ENCODE measurements at regions not wholly inside any gene's neighbourhood (a gene's known extent, or its start where the extent isn't known, plus 50 kb on each side); places are given as distances from the start of the nearest gene placed in this dataset.

DNA sequence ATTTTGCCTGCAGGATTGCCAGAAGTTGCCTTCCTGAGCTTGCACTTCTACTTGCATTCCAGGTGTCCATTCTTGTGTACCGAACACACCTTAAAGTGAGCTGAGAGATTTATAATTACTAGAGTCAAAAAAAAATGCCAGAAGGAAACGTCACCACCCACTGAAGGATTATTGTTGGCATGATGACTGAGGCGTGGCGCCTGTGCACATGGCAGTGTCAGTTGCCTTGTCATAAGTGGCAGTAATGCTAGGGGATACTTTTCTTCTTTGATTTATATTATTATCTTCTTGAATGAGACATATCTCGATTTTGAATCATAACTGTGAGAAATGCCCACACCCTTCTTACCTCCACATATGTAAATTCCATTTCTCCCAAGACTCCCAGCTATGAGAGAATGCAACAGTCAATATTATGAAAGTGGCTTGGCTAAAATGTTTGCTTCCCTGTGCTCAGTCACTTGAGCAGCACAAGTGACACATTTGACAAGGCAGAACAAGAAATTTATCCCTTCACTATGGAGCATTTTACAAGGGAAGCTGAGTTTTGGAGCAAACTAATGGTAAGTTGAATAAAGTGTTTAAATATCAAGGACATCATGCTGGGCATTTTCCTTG lies 149.5 kb upstream of the SASH1 start:
- Histone ChIP-seq H3K27me3 (ENCODE audit: insufficient read depth, poor library complexity, severe bottlenecking) (no peaks in the 10 kb centered on the region), H3K4me3 (replicated peaks; ENCODE audit: insufficient read depth, low read length) (no peak overlapping the region), H3K27ac (replicated peaks) (no peak overlapping the region)
- DNase-seq (ENCODE audit: low read depth in 1 of 2, low spot score in 1 of 2), result no peak
- TF ChIP-seq POLR2AphosphoS5 (IDR thresholded peaks at IDR 0.05; ENCODE audit: low read depth), result no peak
- TF ChIP-seq, protein P1, sequence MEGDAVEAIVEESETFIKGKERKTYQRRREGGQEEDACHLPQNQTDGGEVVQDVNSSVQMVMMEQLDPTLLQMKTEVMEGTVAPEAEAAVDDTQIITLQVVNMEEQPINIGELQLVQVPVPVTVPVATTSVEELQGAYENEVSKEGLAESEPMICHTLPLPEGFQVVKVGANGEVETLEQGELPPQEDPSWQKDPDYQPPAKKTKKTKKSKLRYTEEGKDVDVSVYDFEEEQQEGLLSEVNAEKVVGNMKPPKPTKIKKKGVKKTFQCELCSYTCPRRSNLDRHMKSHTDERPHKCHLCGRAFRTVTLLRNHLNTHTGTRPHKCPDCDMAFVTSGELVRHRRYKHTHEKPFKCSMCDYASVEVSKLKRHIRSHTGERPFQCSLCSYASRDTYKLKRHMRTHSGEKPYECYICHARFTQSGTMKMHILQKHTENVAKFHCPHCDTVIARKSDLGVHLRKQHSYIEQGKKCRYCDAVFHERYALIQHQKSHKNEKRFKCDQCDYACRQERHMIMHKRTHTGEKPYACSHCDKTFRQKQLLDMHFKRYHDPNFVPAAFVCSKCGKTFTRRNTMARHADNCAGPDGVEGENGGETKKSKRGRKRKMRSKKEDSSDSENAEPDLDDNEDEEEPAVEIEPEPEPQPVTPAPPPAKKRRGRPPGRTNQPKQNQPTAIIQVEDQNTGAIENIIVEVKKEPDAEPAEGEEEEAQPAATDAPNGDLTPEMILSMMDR (IDR thresholded peaks at IDR 0.05; ENCODE audit: insufficient read depth, low read length), result no peak
- no peak for TF ChIP-seq SPI1 (IDR thresholded peaks at IDR 0.05; ENCODE audit: borderline replicate concordance, low read depth)
- TF ChIP-seq GABPA (IDR thresholded peaks at IDR 0.05; ENCODE audit: low read depth), result no peak
- TF ChIP-seq, protein P2, sequence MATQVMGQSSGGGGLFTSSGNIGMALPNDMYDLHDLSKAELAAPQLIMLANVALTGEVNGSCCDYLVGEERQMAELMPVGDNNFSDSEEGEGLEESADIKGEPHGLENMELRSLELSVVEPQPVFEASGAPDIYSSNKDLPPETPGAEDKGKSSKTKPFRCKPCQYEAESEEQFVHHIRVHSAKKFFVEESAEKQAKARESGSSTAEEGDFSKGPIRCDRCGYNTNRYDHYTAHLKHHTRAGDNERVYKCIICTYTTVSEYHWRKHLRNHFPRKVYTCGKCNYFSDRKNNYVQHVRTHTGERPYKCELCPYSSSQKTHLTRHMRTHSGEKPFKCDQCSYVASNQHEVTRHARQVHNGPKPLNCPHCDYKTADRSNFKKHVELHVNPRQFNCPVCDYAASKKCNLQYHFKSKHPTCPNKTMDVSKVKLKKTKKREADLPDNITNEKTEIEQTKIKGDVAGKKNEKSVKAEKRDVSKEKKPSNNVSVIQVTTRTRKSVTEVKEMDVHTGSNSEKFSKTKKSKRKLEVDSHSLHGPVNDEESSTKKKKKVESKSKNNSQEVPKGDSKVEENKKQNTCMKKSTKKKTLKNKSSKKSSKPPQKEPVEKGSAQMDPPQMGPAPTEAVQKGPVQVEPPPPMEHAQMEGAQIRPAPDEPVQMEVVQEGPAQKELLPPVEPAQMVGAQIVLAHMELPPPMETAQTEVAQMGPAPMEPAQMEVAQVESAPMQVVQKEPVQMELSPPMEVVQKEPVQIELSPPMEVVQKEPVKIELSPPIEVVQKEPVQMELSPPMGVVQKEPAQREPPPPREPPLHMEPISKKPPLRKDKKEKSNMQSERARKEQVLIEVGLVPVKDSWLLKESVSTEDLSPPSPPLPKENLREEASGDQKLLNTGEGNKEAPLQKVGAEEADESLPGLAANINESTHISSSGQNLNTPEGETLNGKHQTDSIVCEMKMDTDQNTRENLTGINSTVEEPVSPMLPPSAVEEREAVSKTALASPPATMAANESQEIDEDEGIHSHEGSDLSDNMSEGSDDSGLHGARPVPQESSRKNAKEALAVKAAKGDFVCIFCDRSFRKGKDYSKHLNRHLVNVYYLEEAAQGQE (IDR thresholded peaks at IDR 0.05; ENCODE audit: insufficient replicate concordance, low read depth), result no peak

GRCh38 chr6:148195511-148195910 lies 147.1 kb upstream of the SASH1 start:
- DNase-seq (ENCODE audit: low read depth in 1 of 2, low spot score in 1 of 2), result no peak
- Histone ChIP-seq H3K27me3 (ENCODE audit: insufficient read depth, poor library complexity, severe bottlenecking) (no peaks in the 10 kb centered on the region), H3K27ac (replicated peaks) (no peak overlapping the region), H3K4me3 (replicated peaks; ENCODE audit: insufficient read depth, low read length) (no peak overlapping the region)
- TF ChIP-seq, protein P1 (IDR thresholded peaks at IDR 0.05; ENCODE audit: insufficient read depth, low read length), result no peak

DNA sequence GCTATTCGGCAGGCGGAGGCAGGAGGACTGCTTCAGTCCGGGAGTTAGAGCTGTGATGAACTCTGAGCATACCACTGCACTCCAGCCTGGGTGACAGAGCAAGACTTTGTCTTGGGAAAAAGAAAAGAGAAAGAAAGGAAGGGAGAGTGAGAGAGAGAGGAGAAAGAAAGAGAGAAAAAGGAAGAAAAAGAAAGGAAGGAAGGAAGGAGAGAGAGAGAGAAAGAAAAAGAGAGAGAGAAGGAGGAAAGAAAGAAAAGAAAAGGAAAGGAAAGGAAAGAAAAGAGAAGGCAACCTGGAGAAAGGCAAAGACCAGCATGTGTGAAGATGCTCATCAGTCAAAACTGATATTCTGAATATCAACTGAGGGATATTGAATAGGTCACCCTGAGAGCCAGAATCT lies 143.1 kb upstream of the SASH1 start:
- no peak for DNase-seq (ENCODE audit: low read depth in 1 of 2, low spot score in 1 of 2)
- Histone ChIP-seq H3K27me3 (ENCODE audit: insufficient read depth, poor library complexity, severe bottlenecking) (no peaks in the 10 kb centered on the region), H3K4me3 (replicated peaks; ENCODE audit: insufficient read depth, low read length) (no peak overlapping the region), H3K27ac (replicated peaks) (no peak overlapping the region)
- TF ChIP-seq SPI1 (IDR thresholded peaks at IDR 0.05; ENCODE audit: borderline replicate concordance, low read depth), result no peak
- TF ChIP-seq, protein P1 (IDR thresholded peaks at IDR 0.05; ENCODE audit: insufficient read depth, low read length), result no peak
- TF ChIP-seq, protein P2 (IDR thresholded peaks at IDR 0.05; ENCODE audit: insufficient replicate concordance, low read depth), result no peak
- TF ChIP-seq POLR2AphosphoS5 (IDR thresholded peaks at IDR 0.05; ENCODE audit: low read depth), result no peak
- no peak for TF ChIP-seq GABPA (IDR thresholded peaks at IDR 0.05; ENCODE audit: low read depth)

DNA sequence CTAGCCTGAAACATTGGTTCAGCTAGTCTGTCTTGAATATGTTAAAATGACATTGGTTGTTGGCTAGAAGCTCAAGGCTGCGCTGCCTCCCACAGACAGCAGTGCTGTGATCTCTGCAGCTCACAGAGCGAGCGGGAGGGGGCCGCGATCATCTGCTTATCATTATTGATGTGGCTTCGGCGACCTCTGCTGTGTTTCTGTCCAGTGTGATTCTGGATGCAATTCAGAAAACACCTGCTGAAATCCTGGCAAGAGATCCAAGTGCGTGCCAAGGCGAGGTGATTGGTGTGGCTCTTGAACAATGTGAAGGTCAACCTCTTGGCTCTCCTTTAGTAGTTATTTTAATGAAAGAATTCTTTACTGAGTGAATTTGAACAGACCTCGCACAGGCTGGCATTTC lies 142.3 kb upstream of the SASH1 start:
- Histone ChIP-seq H3K27ac (replicated peaks) (no peak overlapping the region), H3K4me3 (replicated peaks; ENCODE audit: insufficient read depth, low read length) (no peak overlapping the region), H3K27me3 (ENCODE audit: insufficient read depth, poor library complexity, severe bottlenecking) (peaks cover 3% of the 10 kb centered on the region)
- TF ChIP-seq GABPA (IDR thresholded peaks at IDR 0.05; ENCODE audit: low read depth) (no peak), SPI1 (IDR thresholded peaks at IDR 0.05; ENCODE audit: borderline replicate concordance, low read depth) (no peak), POLR2AphosphoS5 (IDR thresholded peaks at IDR 0.05; ENCODE audit: low read depth) (no peak)
- TF ChIP-seq, protein P2 (IDR thresholded peaks at IDR 0.05; ENCODE audit: insufficient replicate concordance, low read depth), result no peak
- TF ChIP-seq, protein P1 (IDR thresholded peaks at IDR 0.05; ENCODE audit: insufficient read depth, low read length), result no peak
- no peak for DNase-seq (ENCODE audit: low read depth in 1 of 2, low spot score in 1 of 2)

Data from HL-60 (cell line).